Mammary epithelial cell (primary cell): ENCODE measurements at regions not wholly inside any gene's neighbourhood (a gene's known extent, or its start where the extent isn't known, plus 50 kb on each side); places are given as distances from the start of the nearest gene placed in this dataset.

ENCODE experiments used
- EZH2 ChIP-seq: IDR thresholded peaks from 2 replicates; pipeline ENCODE4 v1.6.1; 2012; ENCODE audit warnings: low read length, inconsistent platforms, borderline replicate concordance
- TF ChIP-seq, protein P1 (sequence below), 2 donors: IDR thresholded peaks in 1 of 2; conservative IDR thresholded peaks in 1 of 2; 2 replicates each; pipeline ENCODE4 v1.5.1; 2011 to 2012; ENCODE audit warnings: inconsistent platforms in 2 of 2, low read length in 2 of 2, mild to moderate bottlenecking in 2 of 2, control low read depth in 1 of 2, low read depth in 1 of 2; ENCODE audit not compliant: insufficient read depth in 1 of 2; ENCODE audit errors: extremely low read depth in 1 of 2

DNA sequence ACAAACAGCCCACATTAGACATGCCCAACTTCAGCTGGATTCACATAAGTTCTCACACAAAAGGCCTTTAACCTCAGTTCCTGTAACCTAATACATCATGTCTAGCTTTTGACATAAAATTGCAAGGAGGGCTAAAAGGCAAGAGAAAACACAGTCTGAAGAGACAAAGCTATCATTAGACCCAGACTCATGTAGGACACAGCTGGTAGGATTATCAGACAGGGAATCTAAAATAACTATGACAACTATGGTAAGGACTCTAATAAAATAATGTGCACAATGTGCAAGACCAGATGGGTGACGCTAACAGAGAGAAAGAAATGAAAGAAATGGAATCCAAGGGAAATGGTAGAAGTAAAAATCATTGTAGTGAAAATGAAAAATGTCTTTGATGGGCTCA is 643.2 kb upstream of the RAB6C start:
- TF ChIP-seq EZH2, result no peak
- TF ChIP-seq, protein P1, sequence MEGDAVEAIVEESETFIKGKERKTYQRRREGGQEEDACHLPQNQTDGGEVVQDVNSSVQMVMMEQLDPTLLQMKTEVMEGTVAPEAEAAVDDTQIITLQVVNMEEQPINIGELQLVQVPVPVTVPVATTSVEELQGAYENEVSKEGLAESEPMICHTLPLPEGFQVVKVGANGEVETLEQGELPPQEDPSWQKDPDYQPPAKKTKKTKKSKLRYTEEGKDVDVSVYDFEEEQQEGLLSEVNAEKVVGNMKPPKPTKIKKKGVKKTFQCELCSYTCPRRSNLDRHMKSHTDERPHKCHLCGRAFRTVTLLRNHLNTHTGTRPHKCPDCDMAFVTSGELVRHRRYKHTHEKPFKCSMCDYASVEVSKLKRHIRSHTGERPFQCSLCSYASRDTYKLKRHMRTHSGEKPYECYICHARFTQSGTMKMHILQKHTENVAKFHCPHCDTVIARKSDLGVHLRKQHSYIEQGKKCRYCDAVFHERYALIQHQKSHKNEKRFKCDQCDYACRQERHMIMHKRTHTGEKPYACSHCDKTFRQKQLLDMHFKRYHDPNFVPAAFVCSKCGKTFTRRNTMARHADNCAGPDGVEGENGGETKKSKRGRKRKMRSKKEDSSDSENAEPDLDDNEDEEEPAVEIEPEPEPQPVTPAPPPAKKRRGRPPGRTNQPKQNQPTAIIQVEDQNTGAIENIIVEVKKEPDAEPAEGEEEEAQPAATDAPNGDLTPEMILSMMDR (conservative IDR thresholded peaks at IDR 0.05 in 1 of 2, IDR thresholded peaks at IDR 0.05 in 1 of 2; ENCODE audit: extremely low read depth in 1 of 2, insufficient read depth in 1 of 2, low read depth in 1 of 2, low read length in 2 of 2), result no peak
